ENCODE measurements at regions not wholly inside any gene's neighbourhood (a gene's known extent, or its start where the extent isn't known, plus 50 kb on each side); places are given as distances from the start of the nearest gene placed in this dataset.
"Not testable (repeated sequence)": the region's sequence is repeated elsewhere in the genome, so short reads cannot be mapped to it uniquely, and the experiment has no call there.

- DNase-seq = no peak
Observed at GRCh38 chr14:47935332-47935731, 259.9 kb upstream of the MDGA2 start.

GRCh38 chr14:47929334-47929733 is 253.9 kb upstream of the MDGA2 start:
- no peak for DNase-seq

- no peak for DNase-seq
Observed at GRCh38 chr14:47921133-47921532, 245.7 kb upstream of the MDGA2 start.

GRCh38 chr14:47919997-47920396 is 244.6 kb upstream of the MDGA2 start:
- DNase-seq = no peak

GRCh38 chr14:47919334-47919846 is 244.0 kb upstream of the MDGA2 start:
- DNase-seq = no peak

GRCh38 chr14:47917344-47917954 is 242.0 kb upstream of the MDGA2 start:
- DNase-seq = no peak

- not testable (repeated sequence) for DNase-seq
Observed at GRCh38 chr14:47901141-47901540, 225.7 kb upstream of the MDGA2 start.

- DNase-seq = no peak
Observed at GRCh38 chr14:47899685-47900084, 224.3 kb upstream of the MDGA2 start.

- DNase-seq = no peak
Observed at GRCh38 chr14:47874350-47874749, 198.9 kb upstream of the MDGA2 start.

- DNase-seq = no peak
Observed at GRCh38 chr14:47872588-47872987, 197.2 kb upstream of the MDGA2 start.

GRCh38 chr14:47863441-47863840 is 188.0 kb upstream of the MDGA2 start:
- DNase-seq = no peak

- DNase-seq = no peak
Observed at GRCh38 chr14:47857646-47858045, 182.2 kb upstream of the MDGA2 start.

- DNase-seq = no peak
Observed at GRCh38 chr14:47852278-47852677, 176.9 kb upstream of the MDGA2 start.

GRCh38 chr14:47846008-47846407 is 170.6 kb upstream of the MDGA2 start:
- no peak for DNase-seq

GRCh38 chr14:47843236-47843635 is 167.8 kb upstream of the MDGA2 start:
- DNase-seq = no peak

GRCh38 chr14:47833011-47833410 is 157.6 kb upstream of the MDGA2 start:
- no peak for DNase-seq

GRCh38 chr14:47826809-47827208 is 151.4 kb upstream of the MDGA2 start:
- DNase-seq = no peak

GRCh38 chr14:47822326-47822725 is 146.9 kb upstream of the MDGA2 start:
- DNase-seq = no peak

GRCh38 chr14:47821135-47821534 is 145.7 kb upstream of the MDGA2 start:
- no peak for DNase-seq

- no peak for DNase-seq
Observed at GRCh38 chr14:47790477-47790876, 115.1 kb upstream of the MDGA2 start.

- no peak for DNase-seq
Observed at GRCh38 chr14:47785058-47785457, 109.7 kb upstream of the MDGA2 start.

GRCh38 chr14:47778631-47779030 is 103.2 kb upstream of the MDGA2 start:
- no peak for DNase-seq

GRCh38 chr14:47772652-47773051 is 97.2 kb upstream of the MDGA2 start:
- no peak for DNase-seq

GRCh38 chr14:47763188-47763854 is 87.9 kb upstream of the MDGA2 start:
- no peak for DNase-seq

- no peak for DNase-seq
Observed at GRCh38 chr14:47746986-47747385, 71.6 kb upstream of the MDGA2 start.
